ENCODE measurements at regions not wholly inside any gene's neighbourhood (a gene's known extent, or its start where the extent isn't known, plus 50 kb on each side); places are given as distances from the start of the nearest gene placed in this dataset.

DNA sequence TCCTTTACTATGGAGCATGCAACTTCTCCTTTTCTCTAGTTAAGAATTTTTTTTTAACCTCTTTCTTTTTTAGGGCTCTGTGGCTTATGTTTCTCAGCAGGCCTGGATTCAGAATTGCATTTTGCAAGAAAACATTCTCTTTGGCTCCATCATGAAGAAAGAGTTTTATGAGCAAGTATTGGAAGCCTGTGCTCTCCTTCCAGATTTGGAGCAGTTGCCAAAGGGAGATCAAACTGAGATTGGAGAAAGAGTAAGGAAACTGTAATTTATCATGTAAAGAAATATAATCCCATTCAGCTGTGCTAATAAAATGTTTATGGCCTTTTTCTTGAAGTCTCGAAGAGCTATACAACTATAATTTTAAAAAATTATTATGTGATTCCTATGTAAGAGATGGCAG lies 70.1 kb downstream of the HSPA13 start:
- no peaks in the 10 kb centered on the region for H3K36me3 ChIP-seq (ENCODE audit: low read depth)
- H3K27ac ChIP-seq = no peak overlapping the region
- no peak for DNase-seq
- H4K20me1 ChIP-seq (ENCODE audit: insufficient read depth) = no peaks in the 10 kb centered on the region
- H3K4me1 ChIP-seq (ENCODE audit: insufficient read depth) = no peaks in the 10 kb centered on the region
- H3F3A ChIP-seq (ENCODE audit: insufficient read depth) = no peaks in the 10 kb centered on the region
- TF ChIP-seq EZH2 (IDR thresholded peaks at IDR 0.05; ENCODE audit: insufficient read depth, poor library complexity, severe bottlenecking) = no peak
- no peak for TF ChIP-seq EZH2phosphoT487 (IDR thresholded peaks at IDR 0.05; ENCODE audit: insufficient read depth, low read depth)
- no peak overlapping the region for H2AFZ ChIP-seq
- H3K9ac ChIP-seq = no peak overlapping the region
- no peaks in the 10 kb centered on the region for H3K27me3 ChIP-seq (replicated peaks; ENCODE audit: insufficient read depth)
- H3K4me3 ChIP-seq = no peak overlapping the region
- H3K79me2 ChIP-seq (ENCODE audit: insufficient read depth) = no peaks in the 10 kb centered on the region
- no peaks in the 10 kb centered on the region for H3K9me3 ChIP-seq (ENCODE audit: low read depth)
- no peaks in the 10 kb centered on the region for H3K9me2 ChIP-seq (ENCODE audit: insufficient read depth)
- WGBS, 2 experiments (ENCODE audit: low coverage in 1 of 2, low lambda C conversion rate in 2 of 2, missing lambda C conversion rate in 2 of 2) = 0 to 7% methylated on average over 1 of the region's 1 CpG
- no peak overlapping the region for H3K4me2 ChIP-seq (ENCODE audit: unreplicated experiment)
- in situ Hi-C loops (cut with MboI) = no loop called here

DNA sequence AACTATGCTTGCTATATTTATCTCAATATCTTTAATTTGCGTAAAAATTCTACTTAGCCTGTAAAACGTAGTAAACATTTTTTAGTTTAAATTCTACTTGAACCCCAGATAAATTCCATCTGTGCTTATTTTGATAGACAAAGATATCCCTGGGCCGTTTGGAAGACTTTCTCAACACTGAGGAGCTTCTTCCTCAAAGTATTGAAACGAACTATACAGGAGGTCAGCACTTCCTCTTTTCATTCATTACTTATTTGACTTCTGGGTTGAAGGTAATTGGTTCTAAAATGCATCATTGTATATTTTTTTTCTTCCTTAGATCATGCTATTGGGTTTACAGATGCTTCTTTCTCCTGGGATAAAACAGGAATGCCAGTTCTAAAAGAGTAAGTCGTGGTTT lies 74.7 kb downstream of the HSPA13 start:
- H2AFZ ChIP-seq = no peak overlapping the region
- H3K4me3 ChIP-seq = no peak overlapping the region
- H3K36me3 ChIP-seq (ENCODE audit: low read depth) = no peaks in the 10 kb centered on the region
- TF ChIP-seq EZH2phosphoT487 (IDR thresholded peaks at IDR 0.05; ENCODE audit: insufficient read depth, low read depth) (no peak), EZH2 (IDR thresholded peaks at IDR 0.05; ENCODE audit: insufficient read depth, poor library complexity, severe bottlenecking) (no peak)
- no peaks in the 10 kb centered on the region for H4K20me1 ChIP-seq (ENCODE audit: insufficient read depth)
- WGBS, 2 experiments (ENCODE audit: low coverage in 1 of 2, low lambda C conversion rate in 2 of 2, missing lambda C conversion rate in 2 of 2) = 60 to 62% methylated on average over 5 of the region's 5 CpGs
- no peaks in the 10 kb centered on the region for H3K79me2 ChIP-seq (ENCODE audit: insufficient read depth)
- no peak overlapping the region for H3K4me2 ChIP-seq (ENCODE audit: unreplicated experiment)
- no peaks in the 10 kb centered on the region for H3F3A ChIP-seq (ENCODE audit: insufficient read depth)
- H3K4me1 ChIP-seq (ENCODE audit: insufficient read depth) = no peaks in the 10 kb centered on the region
- H3K9ac ChIP-seq = no peak overlapping the region
- no peak overlapping the region for H3K27ac ChIP-seq
- in situ Hi-C loops (cut with MboI) = no loop called here
- H3K9me2 ChIP-seq (ENCODE audit: insufficient read depth) = no peaks in the 10 kb centered on the region
- no peaks in the 10 kb centered on the region for H3K9me3 ChIP-seq (ENCODE audit: low read depth)
- no peak for DNase-seq
- no peaks in the 10 kb centered on the region for H3K27me3 ChIP-seq (replicated peaks; ENCODE audit: insufficient read depth)

DNA sequence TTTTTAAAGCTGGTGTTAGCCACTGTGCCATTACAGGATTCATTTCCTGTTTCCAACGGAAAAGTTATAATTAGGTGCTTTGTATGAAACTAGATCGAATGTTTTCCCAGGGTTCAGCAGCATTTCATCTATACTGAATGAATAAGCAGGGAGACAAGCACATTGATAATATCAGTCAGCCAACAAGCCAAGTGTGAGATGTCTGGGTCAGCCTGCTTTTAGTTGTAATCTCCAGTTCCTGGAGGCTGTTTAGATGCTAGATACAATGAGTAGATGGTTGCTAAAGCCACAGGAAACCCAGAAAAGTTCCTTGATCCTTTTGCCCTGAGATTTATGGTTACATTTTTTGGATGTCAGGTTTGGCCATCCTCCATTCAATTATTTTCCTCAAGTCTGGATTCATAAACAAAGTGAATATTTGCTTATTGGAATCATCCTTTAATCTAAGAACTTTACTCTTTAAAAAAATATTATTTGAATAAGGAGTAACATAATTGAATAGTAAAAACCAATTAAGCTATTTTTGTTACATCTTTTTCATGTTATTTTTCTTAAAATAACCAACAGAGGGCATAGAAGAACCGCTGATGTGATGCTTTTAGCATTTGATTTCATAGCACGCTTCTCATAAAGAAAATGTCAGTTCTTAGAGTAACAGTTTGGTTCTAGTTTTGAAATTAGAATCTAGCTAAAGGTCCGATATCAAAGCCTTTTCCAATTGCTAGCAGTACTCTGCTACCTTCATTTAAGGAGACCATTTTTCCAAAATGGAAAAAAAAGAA lies 76.6 kb downstream of the HSPA13 start:
- Histone ChIP-seq H4K20me1 (ENCODE audit: insufficient read depth) (no peaks in the 10 kb centered on the region), H3K4me1 (ENCODE audit: insufficient read depth) (no peaks in the 10 kb centered on the region), H3F3A (ENCODE audit: insufficient read depth) (no peaks in the 10 kb centered on the region), H3K4me2 (ENCODE audit: unreplicated experiment) (no peak overlapping the region), H3K9me3 (ENCODE audit: low read depth) (no peaks in the 10 kb centered on the region), H2AFZ (peak overlapping the region; percentile 21; the same call in 1 of the 2 replicates), H3K9ac (no peak overlapping the region), H3K27me3 (replicated peaks; ENCODE audit: insufficient read depth) (no peaks in the 10 kb centered on the region), H3K4me3 (no peak overlapping the region), H3K9me2 (ENCODE audit: insufficient read depth) (no peaks in the 10 kb centered on the region), H3K36me3 (ENCODE audit: low read depth) (no peaks in the 10 kb centered on the region), H3K27ac (no peak overlapping the region), H3K79me2 (ENCODE audit: insufficient read depth) (no peaks in the 10 kb centered on the region)
- DNase-seq = peak; percentile 34
- WGBS, 2 experiments (ENCODE audit: low coverage in 1 of 2, low lambda C conversion rate in 2 of 2, missing lambda C conversion rate in 2 of 2) = 4% methylated on average over 5 of the region's 5 CpGs
- TF ChIP-seq EZH2phosphoT487 (IDR thresholded peaks at IDR 0.05; ENCODE audit: insufficient read depth, low read depth) = no peak
- TF ChIP-seq EZH2 (IDR thresholded peaks at IDR 0.05; ENCODE audit: insufficient read depth, poor library complexity, severe bottlenecking) = no peak
- in situ Hi-C loops (cut with MboI) = no loop called here

DNA sequence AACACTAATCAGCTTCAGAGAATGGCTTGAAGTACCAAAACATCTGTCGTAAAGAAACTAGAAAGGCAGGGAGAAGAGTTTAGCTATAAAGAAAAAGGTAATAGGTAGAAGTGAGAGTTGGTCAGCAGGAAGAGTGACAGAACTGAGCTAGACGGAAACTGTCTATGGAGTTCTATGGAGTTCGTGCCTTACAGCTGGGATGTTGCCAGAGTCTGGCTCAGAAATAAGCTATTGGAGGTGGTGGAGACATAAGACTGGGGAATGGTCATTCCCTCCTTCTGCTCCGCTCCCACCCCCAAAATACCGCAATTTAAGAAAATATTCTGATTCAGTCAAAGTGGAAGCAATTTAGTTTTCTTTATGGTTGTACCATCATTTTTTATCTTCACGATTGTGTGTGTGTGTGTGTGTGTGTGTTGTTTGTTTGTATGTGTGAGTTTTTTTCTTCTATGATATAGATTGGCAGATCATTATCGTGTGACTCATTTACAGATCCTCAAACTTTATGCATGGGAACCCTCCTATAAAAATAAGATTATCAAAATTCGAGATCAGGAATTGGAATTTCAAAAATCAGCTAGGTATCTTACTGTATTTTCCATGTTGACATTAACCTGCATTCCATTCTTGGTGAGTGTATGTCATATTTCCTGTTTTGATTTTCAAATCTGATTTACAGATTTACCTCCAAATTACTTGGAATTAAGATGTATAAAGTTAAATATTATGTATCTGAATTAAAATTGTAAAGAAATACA lies 79.0 kb downstream of the HSPA13 start:
- no peaks in the 10 kb centered on the region for H3K36me3 ChIP-seq (ENCODE audit: low read depth)
- H3K4me3 ChIP-seq = no peak overlapping the region
- H3F3A ChIP-seq (ENCODE audit: insufficient read depth) = no peaks in the 10 kb centered on the region
- H3K9me3 ChIP-seq (ENCODE audit: low read depth) = no peaks in the 10 kb centered on the region
- 65 to 73% methylated on average over 8 of the region's 8 CpGs for WGBS, 2 experiments (ENCODE audit: low coverage in 1 of 2, low lambda C conversion rate in 2 of 2, missing lambda C conversion rate in 2 of 2)
- no peaks in the 10 kb centered on the region for H3K9me2 ChIP-seq (ENCODE audit: insufficient read depth)
- DNase-seq = no peak
- in situ Hi-C loops (cut with MboI) = no loop called here
- no peaks in the 10 kb centered on the region for H3K4me1 ChIP-seq (ENCODE audit: insufficient read depth)
- TF ChIP-seq EZH2 (IDR thresholded peaks at IDR 0.05; ENCODE audit: insufficient read depth, poor library complexity, severe bottlenecking) (no peak), EZH2phosphoT487 (IDR thresholded peaks at IDR 0.05; ENCODE audit: insufficient read depth, low read depth) (no peak)
- H3K27me3 ChIP-seq (replicated peaks; ENCODE audit: insufficient read depth) = no peaks in the 10 kb centered on the region
- no peak overlapping the region for H3K27ac ChIP-seq
- no peak overlapping the region for H2AFZ ChIP-seq
- H3K79me2 ChIP-seq (ENCODE audit: insufficient read depth) = no peaks in the 10 kb centered on the region
- no peaks in the 10 kb centered on the region for H4K20me1 ChIP-seq (ENCODE audit: insufficient read depth)
- H3K4me2 ChIP-seq (ENCODE audit: unreplicated experiment) = no peak overlapping the region
- H3K9ac ChIP-seq = no peak overlapping the region

Measured in GM23248 (cell line).